GM19455 (cell line): ENCODE measurements at regions not wholly inside any gene's neighbourhood (a gene's known extent, or its start where the extent isn't known, plus 50 kb on each side); places are given as distances from the start of the nearest gene placed in this dataset.
"Not testable (repeated sequence)": the region's sequence is repeated elsewhere in the genome, so short reads cannot be mapped to it uniquely, and the experiment has no call there.

Experiments
- ATAC-seq: cut with Tn5 transposase; IDR thresholded peaks from one replicate; pipeline ENCODE4 v1.9.1; 2021; ENCODE audit not compliant: unreplicated experiment

DNA sequence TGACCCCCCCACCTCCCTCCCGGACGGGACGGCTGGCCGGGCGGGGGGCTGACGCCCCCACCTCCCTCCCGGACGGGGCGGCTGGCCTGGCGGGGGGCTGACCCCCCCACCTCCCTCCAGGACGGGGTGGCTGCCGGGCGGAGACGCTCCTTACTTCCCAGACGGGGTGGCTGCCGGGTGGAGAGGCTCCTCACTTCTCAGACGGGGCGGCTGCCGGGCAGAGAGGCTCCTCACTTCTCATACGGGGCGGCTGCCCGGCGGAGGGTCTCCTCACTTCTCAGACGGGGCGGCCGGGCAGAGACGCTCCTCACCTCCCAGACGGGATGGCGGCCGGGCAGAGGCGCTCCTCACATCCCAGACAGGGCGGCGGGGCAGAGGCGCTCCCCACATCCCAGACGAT is 84.7 kb downstream of the OR2B2 start:
- not testable (repeated sequence) for ATAC-seq

- ATAC-seq = not testable (repeated sequence)
Observed at GRCh38 chr6:27826612-27826985, 85.6 kb downstream of the OR2B2 start.

DNA sequence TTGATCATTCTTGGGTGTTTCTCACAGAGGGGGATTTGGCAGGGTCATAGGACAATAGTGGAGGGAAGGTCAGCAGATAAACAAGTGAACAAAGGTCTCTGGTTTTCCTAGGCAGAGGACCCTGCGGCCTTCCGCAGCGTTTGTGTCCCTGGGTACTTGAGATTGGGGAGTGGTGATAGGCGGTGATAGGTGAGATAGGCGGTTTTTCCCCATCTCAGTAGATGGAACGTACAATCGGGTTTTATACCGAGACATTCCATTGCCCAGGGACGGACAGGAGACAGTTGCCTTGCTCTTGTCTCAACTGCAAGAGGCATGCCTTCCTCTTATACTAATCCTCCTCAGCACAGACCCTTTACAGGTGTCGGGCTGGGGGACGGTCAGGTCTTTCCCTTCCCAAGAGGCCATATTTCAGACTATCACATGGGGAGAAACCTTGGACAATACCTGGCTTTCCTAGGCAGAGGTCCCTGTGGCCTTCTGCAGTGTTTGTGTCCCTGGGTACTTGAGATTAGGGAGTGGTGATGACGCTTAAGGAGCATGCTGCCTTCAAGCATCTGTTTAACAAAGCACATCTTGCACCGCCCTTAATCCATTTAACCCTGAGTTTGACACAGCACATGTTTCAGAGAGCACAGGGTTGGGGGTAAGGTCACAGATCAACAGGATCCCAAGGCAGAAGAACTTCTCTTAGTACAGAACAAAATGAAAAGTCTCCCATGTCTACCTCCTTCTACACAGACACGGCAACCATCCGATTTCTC is 86.2 kb downstream of the OR2B2 start:
- ATAC-seq = not testable (repeated sequence)

DNA sequence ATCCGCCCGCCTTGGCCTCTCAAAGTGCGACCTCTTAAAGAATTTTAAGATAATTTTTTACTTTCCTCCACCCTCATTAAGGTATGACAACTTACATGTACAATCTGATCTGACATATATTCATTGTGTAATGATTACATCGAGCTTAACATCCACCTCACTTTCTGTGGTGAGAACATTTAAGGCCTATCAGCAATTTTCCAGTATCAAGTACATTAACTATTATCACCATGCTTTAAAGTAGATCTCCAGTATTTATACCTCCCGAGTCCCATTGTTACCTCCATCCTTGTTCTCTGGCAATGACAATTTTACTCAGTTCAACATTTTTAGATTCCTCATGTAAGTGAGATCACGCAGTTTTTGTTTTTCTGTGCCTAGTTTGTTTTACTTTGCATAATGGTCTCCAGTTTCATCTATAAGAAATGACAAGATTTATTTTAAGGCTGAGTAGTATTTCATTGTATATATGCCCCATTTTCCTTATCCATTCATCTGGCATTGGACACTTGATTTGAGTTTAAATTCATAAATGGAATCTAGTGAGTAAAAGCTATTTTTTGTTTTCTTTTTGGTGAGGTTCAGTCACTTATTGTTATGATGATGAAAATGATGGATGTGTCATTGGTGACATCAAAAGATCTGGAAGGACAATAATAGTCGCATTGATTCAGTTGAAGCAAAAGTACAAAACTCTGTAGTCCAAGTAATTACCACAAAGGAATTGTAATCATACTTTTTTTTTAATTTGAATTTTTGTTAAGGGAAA is 87.0 kb downstream of the OR2B2 start:
- no peak for ATAC-seq

DNA sequence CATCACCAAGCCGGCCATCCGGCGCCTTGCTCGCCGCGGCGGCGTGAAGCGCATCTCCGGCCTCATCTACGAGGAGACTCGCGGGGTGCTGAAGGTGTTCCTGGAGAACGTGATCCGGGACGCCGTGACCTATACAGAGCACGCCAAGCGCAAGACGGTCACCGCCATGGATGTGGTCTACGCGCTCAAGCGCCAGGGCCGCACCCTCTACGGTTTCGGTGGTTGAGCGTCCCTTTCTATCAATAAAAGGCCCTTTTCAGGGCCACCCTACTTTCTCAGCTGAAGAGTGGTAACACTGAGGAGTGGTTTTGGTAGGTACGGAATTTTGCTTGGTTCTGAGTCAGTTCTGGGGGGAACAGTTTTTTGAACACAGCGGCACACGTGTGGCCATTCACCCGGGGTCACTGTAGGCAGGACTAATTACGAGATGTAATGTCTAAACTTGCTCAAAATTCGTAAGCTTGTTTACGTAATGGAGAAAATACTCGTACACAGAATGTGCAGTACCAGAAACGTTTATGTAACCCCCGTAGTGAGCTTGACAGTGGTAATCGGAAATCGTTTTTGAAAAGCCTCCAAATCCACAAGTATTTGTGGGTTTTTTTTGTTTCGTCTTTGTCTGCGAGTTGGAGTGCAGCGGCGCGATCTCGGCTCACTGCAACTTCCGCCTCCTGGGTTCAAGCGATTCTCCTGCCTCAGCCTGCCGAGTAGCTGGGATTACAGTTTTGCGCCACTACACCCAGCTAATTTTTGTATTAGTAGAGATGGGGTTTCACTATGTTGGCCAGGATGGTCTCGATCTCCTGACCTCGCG is 87.8 kb downstream of the OR2B2 start:
- ATAC-seq = peak; percentile 75

DNA sequence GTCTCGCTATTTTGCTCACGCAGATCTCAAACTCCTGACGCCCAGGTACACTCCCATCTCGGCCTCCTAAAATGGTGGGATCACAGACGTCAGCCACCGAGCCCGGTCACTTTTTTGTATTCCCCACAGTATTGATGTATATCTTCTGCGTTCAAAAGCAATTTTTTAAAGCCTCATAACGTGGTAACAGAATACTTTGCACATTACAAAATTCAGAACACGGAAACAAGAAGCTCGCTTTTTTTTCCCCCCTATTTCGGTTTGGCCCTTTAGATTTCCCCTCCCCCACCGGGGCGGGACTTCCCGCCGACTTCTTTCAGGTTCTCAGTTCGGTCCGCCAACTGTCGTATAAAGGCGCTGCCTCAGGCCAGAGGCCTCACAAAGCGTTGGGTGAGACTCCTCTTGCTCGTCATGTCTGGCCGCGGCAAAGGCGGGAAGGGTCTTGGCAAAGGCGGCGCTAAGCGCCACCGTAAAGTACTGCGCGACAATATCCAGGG is 88.4 kb downstream of the OR2B2 start:
- peak; percentile 58 for ATAC-seq

- no peak for ATAC-seq
Observed at GRCh38 chr6:27816906-27817305, 95.3 kb downstream of the OR2B2 start.

- peak; percentile 47 for ATAC-seq
Observed at GRCh38 chr6:27814665-27815424, 97.4 kb downstream of the OR2B2 start.

DNA sequence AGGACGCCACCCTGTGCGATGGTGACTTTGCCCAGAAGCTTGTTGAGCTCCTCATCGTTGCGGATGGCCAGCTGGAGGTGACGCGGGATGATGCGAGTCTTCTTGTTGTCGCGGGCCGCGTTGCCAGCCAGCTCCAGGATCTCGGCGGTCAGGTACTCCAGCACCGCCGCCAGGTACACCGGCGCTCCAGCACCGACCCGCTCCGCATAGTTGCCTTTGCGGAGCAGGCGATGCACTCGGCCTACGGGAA is 97.9 kb downstream of the OR2B2 start:
- peak; percentile 3 for ATAC-seq

DNA sequence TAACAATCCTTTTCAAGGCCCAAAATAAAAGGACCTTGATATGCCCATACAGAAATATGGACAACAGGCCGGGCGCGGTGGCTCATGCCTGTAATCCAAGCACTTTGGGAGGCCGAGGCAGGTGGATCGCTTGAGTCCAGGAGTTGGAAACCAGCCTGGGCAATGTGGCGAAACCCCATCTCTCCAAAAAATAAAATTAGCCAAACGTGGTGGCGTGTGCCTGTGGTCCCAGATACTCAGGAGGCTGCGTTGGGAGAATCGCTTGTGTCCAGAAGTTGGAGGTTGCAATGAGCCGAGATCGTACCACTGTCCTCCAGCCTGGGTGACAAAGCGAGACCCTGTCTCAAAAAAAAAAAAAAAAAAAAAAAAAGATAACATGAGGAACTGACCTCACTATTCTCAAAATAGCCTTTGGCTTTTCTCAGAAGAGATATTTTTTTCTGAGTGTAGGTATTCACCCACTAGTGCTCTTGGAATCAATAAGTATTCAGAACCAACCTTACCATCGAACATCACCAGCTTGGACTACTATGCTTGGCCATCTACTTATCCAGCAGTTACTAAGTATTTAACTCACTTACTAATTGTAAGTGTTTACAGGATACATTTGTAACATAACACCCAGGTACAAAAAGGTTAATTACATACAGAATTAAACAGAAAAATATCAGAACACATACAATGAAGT is 99.2 kb downstream of the OR2B2 start:
- no peak for ATAC-seq

- ATAC-seq = no peak
Observed at GRCh38 chr6:27812078-27812804, 100.0 kb downstream of the OR2B2 start.

GRCh38 chr6:27811451-27811772 is 100.8 kb downstream of the OR2B2 start:
- no peak for ATAC-seq

DNA sequence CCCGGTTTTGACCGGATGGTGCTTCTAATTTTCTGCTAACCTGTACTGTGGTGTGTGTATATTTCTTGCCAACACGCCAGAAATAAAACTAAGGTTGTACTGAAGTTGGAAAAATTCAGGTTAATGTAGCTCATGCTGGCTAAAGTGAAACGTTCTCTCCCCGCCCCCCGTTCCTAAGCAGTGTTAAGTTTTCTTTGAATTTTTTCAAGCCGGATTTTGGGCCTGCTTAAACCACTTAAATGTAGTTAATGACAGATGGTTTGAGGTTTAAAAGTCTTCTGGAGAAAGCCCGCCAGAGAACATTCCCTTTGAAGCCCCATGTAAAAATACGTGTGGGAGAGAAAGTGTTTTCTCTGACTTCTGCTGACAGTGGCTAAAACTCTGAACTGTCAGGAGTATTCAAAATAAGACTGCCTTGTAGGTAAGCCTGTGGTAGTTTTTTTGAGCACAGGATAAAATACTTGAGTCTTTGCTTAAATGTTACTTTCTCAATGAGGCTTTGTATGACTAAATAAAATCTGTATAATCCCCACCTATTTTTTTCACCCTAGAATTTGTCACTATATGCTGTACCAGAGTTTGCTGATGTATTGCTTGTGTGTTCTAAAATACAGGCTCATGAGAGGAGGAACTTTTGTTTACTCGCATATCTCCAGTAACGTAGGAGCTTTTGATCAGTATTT is 101.3 kb downstream of the OR2B2 start:
- no peak for ATAC-seq

DNA sequence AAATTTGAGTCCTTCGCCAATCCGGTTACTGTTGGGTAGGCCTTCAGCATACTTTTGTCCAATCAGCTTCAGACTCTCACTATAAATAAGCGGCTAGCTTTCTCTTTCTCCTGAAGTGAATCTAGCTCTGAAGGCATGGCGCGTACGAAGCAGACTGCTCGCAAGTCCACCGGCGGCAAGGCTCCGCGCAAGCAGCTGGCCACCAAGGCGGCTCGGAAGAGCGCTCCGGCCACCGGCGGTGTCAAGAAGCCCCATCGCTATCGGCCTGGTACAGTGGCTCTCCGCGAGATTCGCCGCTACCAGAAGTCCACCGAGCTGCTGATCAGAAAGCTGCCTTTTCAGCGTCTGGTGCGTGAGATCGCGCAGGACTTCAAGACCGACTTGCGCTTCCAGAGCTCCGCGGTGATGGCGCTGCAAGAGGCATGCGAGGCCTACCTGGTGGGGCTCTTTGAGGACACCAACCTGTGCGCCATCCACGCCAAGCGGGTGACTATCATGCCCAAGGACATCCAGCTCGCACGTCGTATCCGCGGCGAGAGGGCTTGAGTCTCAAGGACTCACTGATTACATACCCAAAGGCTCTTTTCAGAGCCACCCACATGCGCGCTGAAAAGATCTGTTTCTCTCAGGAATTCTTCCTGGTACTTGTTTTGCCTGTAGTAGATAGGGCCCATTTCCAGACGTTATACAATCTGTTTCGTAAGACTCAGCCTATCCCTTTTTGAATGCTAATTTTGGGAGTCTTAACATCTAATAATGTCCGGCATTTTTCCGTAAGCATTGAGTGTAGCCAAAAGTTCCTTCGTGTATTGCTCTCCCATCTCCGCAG is 102.0 kb downstream of the OR2B2 start:
- ATAC-seq = peak; percentile 36

DNA sequence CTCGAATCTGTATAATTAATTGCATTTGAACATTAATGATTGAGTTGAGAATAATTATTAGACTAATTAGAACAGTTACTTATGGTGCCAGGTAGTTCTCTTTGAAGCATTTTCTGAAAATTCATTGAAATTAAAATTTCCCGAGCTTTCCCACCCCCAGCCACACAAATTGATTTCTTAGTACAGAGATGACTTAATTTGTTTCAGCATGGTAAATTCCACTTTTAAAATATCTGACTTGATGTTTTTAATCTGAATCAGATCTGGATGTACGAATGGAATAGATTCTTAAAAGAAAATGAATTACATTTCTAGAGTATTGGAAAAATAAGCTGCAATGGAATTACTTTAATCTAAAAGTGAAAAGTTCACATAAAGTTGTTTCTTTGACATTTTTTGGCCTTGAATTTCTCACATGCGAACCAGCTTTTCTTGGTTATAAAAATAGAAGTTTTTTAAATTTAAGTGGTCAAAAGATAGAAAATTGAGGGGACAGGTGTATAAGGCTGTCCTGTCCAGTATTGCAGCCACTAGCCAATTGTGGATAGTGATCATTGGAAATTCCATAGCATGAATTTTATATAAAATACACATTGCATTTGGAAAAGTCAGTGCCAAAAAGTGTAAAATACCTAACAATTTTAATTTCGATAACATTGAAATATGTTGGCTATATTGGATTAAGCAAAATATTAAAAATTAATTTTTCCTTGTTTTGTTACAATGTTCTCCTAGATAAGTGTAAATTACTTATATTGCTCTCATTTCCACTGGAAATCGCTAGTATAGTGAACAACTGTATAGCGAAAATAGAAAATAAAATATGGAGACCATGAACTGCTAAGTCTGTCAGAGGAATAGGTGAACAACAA is 102.9 kb downstream of the OR2B2 start:
- ATAC-seq = no peak

DNA sequence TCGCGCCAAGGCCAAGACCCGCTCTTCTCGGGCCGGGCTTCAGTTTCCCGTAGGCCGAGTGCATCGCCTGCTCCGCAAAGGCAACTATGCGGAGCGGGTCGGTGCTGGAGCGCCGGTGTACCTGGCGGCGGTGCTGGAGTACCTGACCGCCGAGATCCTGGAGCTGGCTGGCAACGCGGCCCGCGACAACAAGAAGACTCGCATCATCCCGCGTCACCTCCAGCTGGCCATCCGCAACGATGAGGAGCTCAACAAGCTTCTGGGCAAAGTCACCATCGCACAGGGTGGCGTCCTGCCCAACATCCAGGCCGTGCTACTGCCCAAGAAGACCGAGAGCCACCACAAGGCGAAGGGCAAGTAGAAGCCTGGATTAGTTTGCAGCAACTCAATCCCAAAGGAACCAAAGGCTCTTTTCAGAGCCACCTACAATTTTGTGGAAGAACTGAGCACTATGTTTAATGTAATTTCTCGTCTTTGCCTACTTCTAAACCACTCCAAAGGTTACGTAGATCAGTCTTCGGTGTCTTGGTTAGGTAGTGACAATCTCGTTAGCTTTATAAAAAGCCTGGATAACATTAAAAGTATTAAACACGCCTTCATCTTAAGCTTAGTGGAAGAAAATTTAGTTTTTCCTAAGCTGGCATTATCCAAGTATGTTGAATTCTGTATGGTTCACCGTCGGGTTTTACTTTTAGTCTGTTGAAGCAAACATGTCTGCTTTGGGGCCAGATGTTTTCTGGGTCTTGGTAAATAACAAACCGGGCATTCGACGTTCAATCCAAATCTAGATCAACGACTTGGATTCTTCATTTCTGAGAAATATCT is 103.7 kb downstream of the OR2B2 start:
- ATAC-seq = peak; percentile 10
